DOHH2 (cell line): ENCODE measurements at regions not wholly inside any gene's neighbourhood (a gene's known extent, or its start where the extent isn't known, plus 50 kb on each side); places are given as distances from the start of the nearest gene placed in this dataset.

ENCODE experiments used
- H3F3A ChIP-seq: fragments of 200-600 bp; sonication (generic), shearing (Covaris generic); 2 replicates; pipeline ENCODE4 v1.6.0; 2016; ENCODE audit warnings: antibody characterized with exemption, mild to moderate bottlenecking; ENCODE audit not compliant: control insufficient read depth, insufficient read depth
- H3K27ac ChIP-seq: fragments of 200-600 bp; sonication (generic); 2 replicates; pipeline ENCODE4 v1.5.1; 2014; ENCODE audit warnings: low read depth, mild to moderate bottlenecking, low read length, moderate library complexity
- H3K27me3 ChIP-seq: fragments of 200-600 bp; sonication (generic); 2 replicates; pipeline ENCODE4 v1.6.1; 2014; ENCODE audit warnings: mild to moderate bottlenecking, low read length, mixed read lengths; ENCODE audit not compliant: control insufficient read depth
- H3K36me3 ChIP-seq: fragments of 200-600 bp; sonication (generic); 2 replicates; pipeline ENCODE4 v1.6.1; 2014; ENCODE audit warnings: mild to moderate bottlenecking, low read length, moderate library complexity, mixed read lengths; ENCODE audit not compliant: control insufficient read depth
- H3K4me1 ChIP-seq: fragments of 200-600 bp; sonication (generic); 2 replicates; pipeline ENCODE4 v1.6.1; 2014; ENCODE audit warnings: mild to moderate bottlenecking, low read length, mixed read lengths; ENCODE audit not compliant: control insufficient read depth
- H3K4me2 ChIP-seq: fragments of 200-600 bp; sonication (generic); 2 replicates; pipeline ENCODE4 v1.6.0; 2014; ENCODE audit warnings: mild to moderate bottlenecking, low read length, moderate library complexity
- H3K4me3 ChIP-seq: fragments of 200-600 bp; sonication (generic); 2 replicates; pipeline ENCODE4 v1.5.1; 2014; ENCODE audit warnings: mild to moderate bottlenecking, low read length, mixed read lengths
- H3K79me2 ChIP-seq: fragments of 200-600 bp; sonication (generic); 2 replicates; pipeline ENCODE4 v1.6.1; 2014; ENCODE audit warnings: mild to moderate bottlenecking, low read length, mixed read lengths; ENCODE audit not compliant: control insufficient read depth
- H3K9me2 ChIP-seq: fragments of 200-600 bp; sonication (generic); replicated peaks from 2 replicates; pipeline ENCODE4 v1.6.1; 2014; ENCODE audit warnings: mild to moderate bottlenecking, low read length, mixed read lengths; ENCODE audit not compliant: control insufficient read depth
- H3K9me3 ChIP-seq: fragments of 200-600 bp; sonication (generic); 2 replicates; pipeline ENCODE4 v1.6.1; 2014; ENCODE audit warnings: antibody characterized with exemption, low read length, mixed read lengths; ENCODE audit not compliant: control insufficient read depth, insufficient read depth
- H4K20me1 ChIP-seq: fragments of 200-600 bp; sonication (generic); 2 replicates; pipeline ENCODE4 v1.6.0; 2014; ENCODE audit warnings: low read depth, mild to moderate bottlenecking, antibody characterized with exemption, low read length, moderate library complexity; ENCODE audit not compliant: control insufficient read depth, insufficient read depth
- EZH2phosphoT487 ChIP-seq: fragments of 200-600 bp; sonication (generic); IDR thresholded peaks from 2 replicates; pipeline ENCODE4 v1.6.1; 2017; ENCODE audit warnings: borderline replicate concordance, mild to moderate bottlenecking, antibody characterized with exemption, low read length, moderate library complexity, mixed read lengths
- TF ChIP-seq, protein P1 (sequence below): fragments of 200-600 bp; sonication (generic); IDR thresholded peaks from one replicate; pipeline ENCODE4 v1.5.1; 2014; ENCODE audit warnings: antibody characterized with exemption, mild to moderate bottlenecking, low read depth, low read length; ENCODE audit not compliant: poor library complexity, severe bottlenecking

DNA sequence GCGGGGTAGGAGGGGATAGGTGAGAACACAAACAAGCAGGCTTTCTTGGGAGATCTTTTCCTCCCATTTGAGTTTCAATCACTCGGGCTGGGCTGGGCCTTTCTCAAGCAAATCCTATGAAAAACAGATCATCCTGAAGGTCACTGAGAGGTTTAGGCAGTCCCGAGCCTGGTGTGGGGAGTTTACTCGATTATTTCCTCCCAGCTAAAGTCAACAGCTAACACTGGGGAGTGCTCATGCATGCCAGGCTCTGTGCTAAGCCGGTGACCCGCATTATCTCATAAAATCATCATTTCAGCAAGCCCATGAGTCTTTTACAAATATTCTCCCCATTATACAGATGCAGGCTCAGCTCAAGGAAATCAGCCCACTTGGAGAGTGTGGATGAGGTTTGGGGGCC lies 85.0 kb upstream of the PAX2 start:
- H3K4me2 ChIP-seq, result no peak overlapping the region
- no peaks in the 10 kb centered on the region for H4K20me1 ChIP-seq
- H3K9me3 ChIP-seq, result no peaks in the 10 kb centered on the region
- H3K27ac ChIP-seq, result no peak overlapping the region
- H3F3A ChIP-seq, result no peaks in the 10 kb centered on the region
- TF ChIP-seq, protein P1, sequence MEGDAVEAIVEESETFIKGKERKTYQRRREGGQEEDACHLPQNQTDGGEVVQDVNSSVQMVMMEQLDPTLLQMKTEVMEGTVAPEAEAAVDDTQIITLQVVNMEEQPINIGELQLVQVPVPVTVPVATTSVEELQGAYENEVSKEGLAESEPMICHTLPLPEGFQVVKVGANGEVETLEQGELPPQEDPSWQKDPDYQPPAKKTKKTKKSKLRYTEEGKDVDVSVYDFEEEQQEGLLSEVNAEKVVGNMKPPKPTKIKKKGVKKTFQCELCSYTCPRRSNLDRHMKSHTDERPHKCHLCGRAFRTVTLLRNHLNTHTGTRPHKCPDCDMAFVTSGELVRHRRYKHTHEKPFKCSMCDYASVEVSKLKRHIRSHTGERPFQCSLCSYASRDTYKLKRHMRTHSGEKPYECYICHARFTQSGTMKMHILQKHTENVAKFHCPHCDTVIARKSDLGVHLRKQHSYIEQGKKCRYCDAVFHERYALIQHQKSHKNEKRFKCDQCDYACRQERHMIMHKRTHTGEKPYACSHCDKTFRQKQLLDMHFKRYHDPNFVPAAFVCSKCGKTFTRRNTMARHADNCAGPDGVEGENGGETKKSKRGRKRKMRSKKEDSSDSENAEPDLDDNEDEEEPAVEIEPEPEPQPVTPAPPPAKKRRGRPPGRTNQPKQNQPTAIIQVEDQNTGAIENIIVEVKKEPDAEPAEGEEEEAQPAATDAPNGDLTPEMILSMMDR, result no peak
- TF ChIP-seq EZH2phosphoT487, result no peak
- H3K9me2 ChIP-seq, result no peaks in the 10 kb centered on the region
- peaks cover 19% of the 10 kb centered on the region; the same call in 1 of the 2 replicates for H3K27me3 ChIP-seq
- H3K36me3 ChIP-seq, result no peaks in the 10 kb centered on the region
- no peaks in the 10 kb centered on the region for H3K79me2 ChIP-seq
- H3K4me1 ChIP-seq, result no peaks in the 10 kb centered on the region
- H3K4me3 ChIP-seq, result no peak overlapping the region

DNA sequence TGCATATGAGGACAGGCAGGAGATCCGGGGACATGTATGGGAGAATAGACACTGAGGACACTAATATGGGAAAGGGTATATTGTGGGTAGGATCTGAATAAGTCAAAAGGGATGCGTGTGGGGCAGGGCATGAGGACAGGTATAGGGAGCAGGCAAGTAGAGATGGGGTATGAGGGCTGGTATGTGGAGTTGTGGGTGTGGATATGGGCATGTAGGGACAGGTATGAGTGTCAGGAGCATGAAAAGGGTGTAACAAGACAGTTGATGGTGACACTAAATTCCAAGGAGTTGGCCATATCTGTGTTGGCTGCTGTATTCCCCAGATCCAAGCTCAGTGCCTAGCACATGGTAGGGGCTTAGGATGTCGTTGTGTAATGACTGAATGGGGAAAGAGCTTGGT lies 84.4 kb upstream of the PAX2 start:
- Histone ChIP-seq H3K27ac (no peak overlapping the region), H3K79me2 (no peaks in the 10 kb centered on the region), H3F3A (no peaks in the 10 kb centered on the region), H4K20me1 (no peaks in the 10 kb centered on the region), H3K36me3 (no peaks in the 10 kb centered on the region), H3K4me3 (no peak overlapping the region), H3K4me1 (no peaks in the 10 kb centered on the region), H3K9me2 (no peaks in the 10 kb centered on the region), H3K9me3 (no peaks in the 10 kb centered on the region), H3K4me2 (no peak overlapping the region), H3K27me3 (peaks cover 16% of the 10 kb centered on the region; the same call in 1 of the 2 replicates)
- TF ChIP-seq, protein P1, result no peak
- TF ChIP-seq EZH2phosphoT487, result no peak

DNA sequence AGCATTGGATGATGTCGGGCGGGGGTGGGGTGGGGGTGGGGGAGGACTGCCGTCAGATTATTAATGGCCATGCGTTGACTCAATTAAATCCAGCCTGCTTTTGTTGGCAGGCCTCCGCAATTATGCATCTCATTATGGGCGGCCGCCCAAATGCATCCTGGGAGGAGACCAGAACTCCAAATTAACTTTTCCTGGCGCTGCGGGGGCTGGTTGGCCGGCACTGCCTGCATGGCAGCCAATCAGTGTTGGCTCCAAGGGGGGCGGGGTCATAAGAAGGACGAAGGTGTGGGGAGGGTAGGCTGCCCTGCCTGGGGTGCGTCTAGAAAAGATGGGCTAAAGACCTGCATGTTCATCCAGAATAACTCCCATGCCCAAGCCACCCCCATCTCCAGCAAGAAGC lies 83.9 kb upstream of the PAX2 start:
- no peak overlapping the region for H3K4me2 ChIP-seq
- peaks cover 15% of the 10 kb centered on the region; the same call in 1 of the 2 replicates for H3K27me3 ChIP-seq
- H3K4me1 ChIP-seq, result no peaks in the 10 kb centered on the region
- no peaks in the 10 kb centered on the region for H3K9me3 ChIP-seq
- H3K9me2 ChIP-seq, result no peaks in the 10 kb centered on the region
- H3K27ac ChIP-seq, result no peak overlapping the region
- H3K79me2 ChIP-seq, result no peaks in the 10 kb centered on the region
- no peaks in the 10 kb centered on the region for H3K36me3 ChIP-seq
- H3K4me3 ChIP-seq, result no peak overlapping the region
- H3F3A ChIP-seq, result no peaks in the 10 kb centered on the region
- TF ChIP-seq, protein P1, result no peak
- no peak for TF ChIP-seq EZH2phosphoT487
- no peaks in the 10 kb centered on the region for H4K20me1 ChIP-seq

DNA sequence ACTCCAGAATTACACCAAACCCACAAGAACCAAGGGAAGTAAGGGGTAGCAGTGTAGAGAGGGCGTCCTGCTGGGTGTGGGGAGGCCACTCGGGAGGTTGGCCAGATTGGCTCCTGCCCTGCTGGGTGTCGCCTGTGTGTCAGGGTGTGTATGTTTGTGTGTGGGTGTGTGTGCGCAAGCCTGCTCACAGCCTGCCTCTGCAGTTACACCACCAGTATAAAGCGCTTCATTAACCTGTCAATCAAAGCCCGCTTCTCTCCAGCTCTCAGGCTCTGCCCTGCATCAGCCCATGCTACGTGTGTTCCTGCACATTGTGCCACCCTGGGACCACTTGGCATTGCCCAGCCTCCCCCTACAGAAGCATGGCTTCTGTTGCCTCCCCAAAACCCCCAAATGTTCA lies 83.3 kb upstream of the PAX2 start:
- no peaks in the 10 kb centered on the region for H3F3A ChIP-seq
- no peaks in the 10 kb centered on the region for H4K20me1 ChIP-seq
- no peak overlapping the region for H3K4me2 ChIP-seq
- no peak overlapping the region for H3K4me3 ChIP-seq
- H3K9me3 ChIP-seq, result no peaks in the 10 kb centered on the region
- peaks cover 15% of the 10 kb centered on the region; the same call in 1 of the 2 replicates for H3K27me3 ChIP-seq
- no peaks in the 10 kb centered on the region for H3K79me2 ChIP-seq
- no peaks in the 10 kb centered on the region for H3K4me1 ChIP-seq
- no peak overlapping the region for H3K27ac ChIP-seq
- no peaks in the 10 kb centered on the region for H3K36me3 ChIP-seq
- TF ChIP-seq, protein P1, result no peak
- TF ChIP-seq EZH2phosphoT487, result no peak
- H3K9me2 ChIP-seq, result no peaks in the 10 kb centered on the region
